GM23338 (cell line): ENCODE measurements at regions not wholly inside any gene's neighbourhood (a gene's known extent, or its start where the extent isn't known, plus 50 kb on each side); places are given as distances from the start of the nearest gene placed in this dataset.

Experiments
- ATAC-seq: fragments of 200-7000 bp; cut with Tn5 transposase; 3 replicates; pipeline ENCODE4 v1.9.1; 2020
- DNase-seq: peaks from one replicate; pipeline ENCODE4 v3.0.0-alpha.2; 2015; ENCODE audit warnings: low spot score
- H2AFZ ChIP-seq: fragments of 200-600 bp; sonication (generic); 2 replicates; pipeline ENCODE4 v1.8.0; 2016; ENCODE audit warnings: antibody characterized with exemption, mild to moderate bottlenecking, moderate library complexity
- H3F3A ChIP-seq: fragments of 200-600 bp; sonication (generic); replicated peaks from 2 replicates; pipeline ENCODE4 v1.8.0; 2017; ENCODE audit warnings: antibody characterized with exemption, mixed run types, low read depth
- H3K27ac ChIP-seq: fragments of 200-600 bp; sonication (generic); 2 replicates; pipeline ENCODE4 v1.6.1; 2016; ENCODE audit warnings: low read depth
- H3K27me3 ChIP-seq: fragments of 200-600 bp; sonication (generic); 2 replicates; pipeline ENCODE4 v1.8.0; 2016; ENCODE audit warnings: mild to moderate bottlenecking, mixed run types, moderate library complexity; ENCODE audit not compliant: insufficient read depth
- H3K36me3 ChIP-seq: fragments of 200-600 bp; sonication (generic); 2 replicates; pipeline ENCODE4 v1.8.0; 2016; ENCODE audit warnings: mild to moderate bottlenecking; ENCODE audit not compliant: insufficient read depth
- H3K4me1 ChIP-seq: fragments of 200-600 bp; sonication (generic); 2 replicates; pipeline ENCODE4 v1.8.0; 2016; ENCODE audit warnings: mild to moderate bottlenecking, moderate library complexity; ENCODE audit not compliant: insufficient read depth
- H3K4me2 ChIP-seq: fragments of 200-600 bp; sonication (generic); 2 replicates; pipeline ENCODE4 v1.7.1; 2017; ENCODE audit warnings: mixed run types
- H3K4me3 ChIP-seq: fragments of 200-600 bp; sonication (generic); 2 replicates; pipeline ENCODE4 v1.6.1; 2016; ENCODE audit warnings: mixed run types
- H3K79me2 ChIP-seq: fragments of 200-600 bp; sonication (generic); replicated peaks from 2 replicates; pipeline ENCODE4 v1.8.0; 2017; ENCODE audit warnings: mild to moderate bottlenecking; ENCODE audit not compliant: insufficient read depth
- H3K9me2 ChIP-seq: fragments of 200-600 bp; sonication (generic); 2 replicates; pipeline ENCODE4 v1.8.0; 2017; ENCODE audit not compliant: insufficient read depth
- H4K20me1 ChIP-seq: fragments of 200-600 bp; sonication (generic); replicated peaks from 2 replicates; pipeline ENCODE4 v1.8.0; 2017; ENCODE audit warnings: mild to moderate bottlenecking; ENCODE audit not compliant: insufficient read depth
- H3K27ac Mint-ChIP-seq: 2 replicates; pipeline ENCODE4 v1.8.0; 2020; ENCODE audit warnings: inconsistent platforms, mild to moderate bottlenecking, moderate library complexity, mixed read lengths
- H3K27me3 Mint-ChIP-seq: 3 replicates; pipeline ENCODE4 v1.8.0; 2022; ENCODE audit warnings: low read depth, mild to moderate bottlenecking, moderate library complexity, mixed read lengths, inconsistent platforms; ENCODE audit not compliant: insufficient read depth, poor library complexity
- H3K36me3 Mint-ChIP-seq: 3 replicates; pipeline ENCODE4 v1.8.0; 2021; ENCODE audit warnings: low read depth, mild to moderate bottlenecking, inconsistent platforms, moderate library complexity, mixed read lengths
- H3K4me1 Mint-ChIP-seq: 3 replicates; pipeline ENCODE4 v1.8.0; 2020; ENCODE audit warnings: mild to moderate bottlenecking, inconsistent platforms, mixed read lengths
- H3K4me3 Mint-ChIP-seq: 3 replicates; pipeline ENCODE4 v1.8.0; 2021; ENCODE audit warnings: moderate library complexity, mild to moderate bottlenecking, inconsistent platforms, mixed read lengths
- H3K9me3 Mint-ChIP-seq: 3 replicates; pipeline ENCODE4 v1.8.0; 2020; ENCODE audit warnings: moderate library complexity, mild to moderate bottlenecking, inconsistent platforms, mixed read lengths
- CREB1 ChIP-seq: fragments of 250-450 bp; sonication (Bioruptor Pico); IDR thresholded peaks from 2 replicates; pipeline ENCODE4 v1.5.0; 2020; ENCODE audit warnings: low read depth, mild to moderate bottlenecking, moderate library complexity
- EZH2 ChIP-seq: fragments of 200-600 bp; sonication (generic); IDR thresholded peaks from one replicate; pipeline ENCODE4 v1.8.0; 2017; ENCODE audit warnings: antibody characterized with exemption, mild to moderate bottlenecking, low read depth; ENCODE audit not compliant: unreplicated experiment
- POLR2AphosphoS5 ChIP-seq: IDR thresholded peaks from 2 replicates; pipeline ENCODE4 v1.6.1; 2016; ENCODE audit warnings: antibody characterized with exemption, low read depth
- REST ChIP-seq: IDR thresholded peaks from one replicate; pipeline ENCODE4 v1.6.1; 2018; ENCODE audit warnings: antibody characterized with exemption; ENCODE audit not compliant: unreplicated experiment
- ZNF114 ChIP-seq: fragments of 250-450 bp; sonication (Bioruptor Pico); IDR thresholded peaks from 2 replicates; pipeline ENCODE4 v1.5.0; 2020; ENCODE audit warnings: mild to moderate bottlenecking, moderate library complexity
- TF ChIP-seq, protein P1 (sequence below): IDR thresholded peaks from 2 replicates; pipeline ENCODE4 v1.6.1; 2016; ENCODE audit warnings: antibody characterized with exemption
- TF ChIP-seq, protein P2 (sequence below): fragments of 250-450 bp; sonication (Bioruptor Pico); IDR thresholded peaks from 2 replicates; pipeline ENCODE4 v1.5.0; 2020; ENCODE audit warnings: mild to moderate bottlenecking, moderate library complexity

DNA sequence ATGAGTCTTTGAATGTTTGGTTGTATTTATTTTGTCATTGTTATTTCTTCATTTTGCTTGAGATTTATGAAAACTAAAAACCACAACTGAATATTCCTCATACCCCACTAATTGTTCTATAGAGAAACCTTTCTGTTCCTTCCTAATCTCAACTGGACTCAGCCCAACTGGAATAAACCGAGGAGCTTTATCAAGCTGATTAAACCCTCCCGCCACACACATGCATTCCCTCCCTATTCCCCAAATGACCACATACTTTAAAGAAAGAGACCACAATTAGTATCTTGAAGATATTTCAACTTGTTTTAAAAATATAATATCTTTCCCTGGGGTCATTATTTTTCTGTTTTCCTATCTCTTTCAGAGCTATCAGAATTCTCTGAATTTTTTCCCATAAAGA is 107.5 kb downstream of the OSR1 start:
- H2AFZ ChIP-seq = no peak overlapping the region
- DNase-seq (no peak), ATAC-seq (no peak)
- H3K9me3 Mint-ChIP-seq = 0 out of 3 replicates have a peak, but pooled peaks cover 4% of the 10 kb centered on the region
- peaks cover 4% of the 10 kb centered on the region for H3K27me3 Mint-ChIP-seq
- H3K27ac ChIP-seq = no peak overlapping the region
- no peaks in the 10 kb centered on the region for H4K20me1 ChIP-seq
- H3K4me2 ChIP-seq = no peak overlapping the region
- TF ChIP-seq, protein P1, sequence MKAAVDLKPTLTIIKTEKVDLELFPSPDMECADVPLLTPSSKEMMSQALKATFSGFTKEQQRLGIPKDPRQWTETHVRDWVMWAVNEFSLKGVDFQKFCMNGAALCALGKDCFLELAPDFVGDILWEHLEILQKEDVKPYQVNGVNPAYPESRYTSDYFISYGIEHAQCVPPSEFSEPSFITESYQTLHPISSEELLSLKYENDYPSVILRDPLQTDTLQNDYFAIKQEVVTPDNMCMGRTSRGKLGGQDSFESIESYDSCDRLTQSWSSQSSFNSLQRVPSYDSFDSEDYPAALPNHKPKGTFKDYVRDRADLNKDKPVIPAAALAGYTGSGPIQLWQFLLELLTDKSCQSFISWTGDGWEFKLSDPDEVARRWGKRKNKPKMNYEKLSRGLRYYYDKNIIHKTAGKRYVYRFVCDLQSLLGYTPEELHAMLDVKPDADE = no peak
- TF ChIP-seq REST = no peak
- H3K4me1 ChIP-seq = no peaks in the 10 kb centered on the region
- H3K79me2 ChIP-seq = no peaks in the 10 kb centered on the region
- H3K4me3 Mint-ChIP-seq = no peak overlapping the region
- peaks cover 12% of the 10 kb centered on the region for H3K4me1 Mint-ChIP-seq
- H3K36me3 ChIP-seq = no peaks in the 10 kb centered on the region
- no peak overlapping the region for H3K27ac Mint-ChIP-seq
- H3K4me3 ChIP-seq = no peak overlapping the region
- peaks cover 3% of the 10 kb centered on the region; the same call in 1 of the 2 replicates for H3K9me2 ChIP-seq
- H3K36me3 Mint-ChIP-seq = no peaks in the 10 kb centered on the region
- H3K27me3 ChIP-seq = no peaks in the 10 kb centered on the region
- no peaks in the 10 kb centered on the region for H3F3A ChIP-seq

- no peaks in the 10 kb centered on the region for H3K79me2 ChIP-seq
- Mint-ChIP-seq H3K4me3 (no peak overlapping the region), H3K27me3 (peaks cover 5% of the 10 kb centered on the region), H3K27ac (no peak overlapping the region), H3K9me3 (no peaks in the 10 kb centered on the region), H3K36me3 (no peaks in the 10 kb centered on the region), H3K4me1 (peaks cover 13% of the 10 kb centered on the region)
- H3K27ac ChIP-seq = no peak overlapping the region
- H3K4me2 ChIP-seq = no peak overlapping the region
- no peak overlapping the region for H2AFZ ChIP-seq
- no peaks in the 10 kb centered on the region for H3K4me1 ChIP-seq
- peaks cover 3% of the 10 kb centered on the region; the same call in 1 of the 2 replicates for H3K9me2 ChIP-seq
- no peak overlapping the region for H3K4me3 ChIP-seq
- DNase-seq (no peak), ATAC-seq (no peak)
- no peaks in the 10 kb centered on the region for H3F3A ChIP-seq
- no peaks in the 10 kb centered on the region for H3K27me3 ChIP-seq
- no peaks in the 10 kb centered on the region for H3K36me3 ChIP-seq
- H4K20me1 ChIP-seq = no peaks in the 10 kb centered on the region
- no peak for TF ChIP-seq REST
- TF ChIP-seq POLR2AphosphoS5 = no peak
- TF ChIP-seq CREB1 (CRISPR knock-in tag) = no peak
- TF ChIP-seq EZH2 = no peak
- no peak for TF ChIP-seq ZNF114
- TF ChIP-seq, protein P2, sequence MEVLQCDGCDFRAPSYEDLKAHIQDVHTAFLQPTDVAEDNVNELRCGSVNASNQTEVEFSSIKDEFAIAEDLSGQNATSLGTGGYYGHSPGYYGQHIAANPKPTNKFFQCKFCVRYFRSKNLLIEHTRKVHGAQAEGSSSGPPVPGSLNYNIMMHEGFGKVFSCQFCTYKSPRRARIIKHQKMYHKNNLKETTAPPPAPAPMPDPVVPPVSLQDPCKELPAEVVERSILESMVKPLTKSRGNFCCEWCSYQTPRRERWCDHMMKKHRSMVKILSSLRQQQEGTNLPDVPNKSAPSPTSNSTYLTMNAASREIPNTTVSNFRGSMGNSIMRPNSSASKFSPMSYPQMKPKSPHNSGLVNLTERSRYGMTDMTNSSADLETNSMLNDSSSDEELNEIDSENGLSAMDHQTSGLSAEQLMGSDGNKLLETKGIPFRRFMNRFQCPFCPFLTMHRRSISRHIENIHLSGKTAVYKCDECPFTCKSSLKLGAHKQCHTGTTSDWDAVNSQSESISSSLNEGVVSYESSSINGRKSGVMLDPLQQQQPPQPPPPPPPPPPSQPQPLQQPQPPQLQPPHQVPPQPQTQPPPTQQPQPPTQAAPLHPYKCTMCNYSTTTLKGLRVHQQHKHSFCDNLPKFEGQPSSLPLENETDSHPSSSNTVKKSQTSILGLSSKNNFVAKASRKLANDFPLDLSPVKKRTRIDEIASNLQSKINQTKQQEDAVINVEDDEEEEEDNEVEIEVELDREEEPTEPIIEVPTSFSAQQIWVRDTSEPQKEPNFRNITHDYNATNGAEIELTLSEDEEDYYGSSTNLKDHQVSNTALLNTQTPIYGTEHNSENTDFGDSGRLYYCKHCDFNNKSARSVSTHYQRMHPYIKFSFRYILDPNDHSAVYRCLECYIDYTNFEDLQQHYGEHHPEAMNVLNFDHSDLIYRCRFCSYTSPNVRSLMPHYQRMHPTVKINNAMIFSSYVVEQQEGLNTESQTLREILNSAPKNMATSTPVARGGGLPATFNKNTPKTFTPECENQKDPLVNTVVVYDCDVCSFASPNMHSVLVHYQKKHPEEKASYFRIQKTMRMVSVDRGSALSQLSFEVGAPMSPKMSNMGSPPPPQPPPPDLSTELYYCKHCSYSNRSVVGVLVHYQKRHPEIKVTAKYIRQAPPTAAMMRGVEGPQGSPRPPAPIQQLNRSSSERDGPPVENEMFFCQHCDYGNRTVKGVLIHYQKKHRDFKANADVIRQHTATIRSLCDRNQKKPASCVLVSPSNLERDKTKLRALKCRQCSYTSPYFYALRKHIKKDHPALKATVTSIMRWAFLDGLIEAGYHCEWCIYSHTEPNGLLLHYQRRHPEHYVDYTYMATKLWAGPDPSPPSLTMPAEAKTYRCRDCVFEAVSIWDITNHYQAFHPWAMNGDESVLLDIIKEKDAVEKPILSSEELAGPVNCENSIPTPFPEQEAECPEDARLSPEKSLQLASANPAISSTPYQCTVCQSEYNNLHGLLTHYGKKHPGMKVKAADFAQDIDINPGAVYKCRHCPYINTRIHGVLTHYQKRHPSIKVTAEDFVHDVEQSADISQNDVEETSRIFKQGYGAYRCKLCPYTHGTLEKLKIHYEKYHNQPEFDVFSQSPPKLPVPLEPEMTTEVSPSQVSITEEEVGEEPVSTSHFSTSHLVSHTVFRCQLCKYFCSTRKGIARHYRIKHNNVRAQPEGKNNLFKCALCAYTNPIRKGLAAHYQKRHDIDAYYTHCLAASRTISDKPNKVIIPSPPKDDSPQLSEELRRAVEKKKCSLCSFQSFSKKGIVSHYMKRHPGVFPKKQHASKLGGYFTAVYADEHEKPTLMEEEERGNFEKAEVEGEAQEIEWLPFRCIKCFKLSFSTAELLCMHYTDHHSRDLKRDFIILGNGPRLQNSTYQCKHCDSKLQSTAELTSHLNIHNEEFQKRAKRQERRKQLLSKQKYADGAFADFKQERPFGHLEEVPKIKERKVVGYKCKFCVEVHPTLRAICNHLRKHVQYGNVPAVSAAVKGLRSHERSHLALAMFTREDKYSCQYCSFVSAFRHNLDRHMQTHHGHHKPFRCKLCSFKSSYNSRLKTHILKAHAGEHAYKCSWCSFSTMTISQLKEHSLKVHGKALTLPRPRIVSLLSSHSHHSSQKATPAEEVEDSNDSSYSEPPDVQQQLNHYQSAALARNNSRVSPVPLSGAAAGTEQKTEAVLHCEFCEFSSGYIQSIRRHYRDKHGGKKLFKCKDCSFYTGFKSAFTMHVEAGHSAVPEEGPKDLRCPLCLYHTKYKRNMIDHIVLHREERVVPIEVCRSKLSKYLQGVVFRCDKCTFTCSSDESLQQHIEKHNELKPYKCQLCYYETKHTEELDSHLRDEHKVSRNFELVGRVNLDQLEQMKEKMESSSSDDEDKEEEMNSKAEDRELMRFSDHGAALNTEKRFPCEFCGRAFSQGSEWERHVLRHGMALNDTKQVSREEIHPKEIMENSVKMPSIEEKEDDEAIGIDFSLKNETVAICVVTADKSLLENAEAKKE = no peak
Measured at GRCh38 chr2:19247186-19247585, 111.2 kb downstream of the OSR1 start.
